ENCODE measurements at regions not wholly inside any gene's neighbourhood (a gene's known extent, or its start where the extent isn't known, plus 50 kb on each side); places are given as distances from the start of the nearest gene placed in this dataset.

DNA sequence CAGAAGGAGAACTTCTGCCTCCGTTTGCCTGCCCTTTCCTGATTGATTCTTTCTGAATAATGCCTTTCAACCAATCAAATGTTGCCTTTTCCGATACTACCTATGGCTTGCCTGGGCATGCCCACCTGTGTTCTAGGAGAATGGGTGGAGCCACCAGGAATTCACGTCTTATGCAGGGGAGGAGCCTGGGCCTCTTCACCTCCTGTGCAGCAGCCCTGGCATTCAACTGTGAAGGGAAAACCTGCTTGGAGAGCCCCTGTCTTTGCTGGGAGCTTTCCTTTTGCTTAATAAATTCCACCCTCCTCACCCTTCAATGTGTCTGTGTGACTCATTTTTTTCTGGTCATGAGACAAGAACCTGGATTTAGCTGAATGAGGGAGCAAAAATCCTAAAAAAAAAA, 730.7 kb downstream of the UQCRFS1 start:
- DNase-seq = no peak
- Histone ChIP-seq H3K4me3 (no peak overlapping the region), H3K4me1 (no peaks in the 10 kb centered on the region), H3K9me3 (replicated peaks) (no peaks in the 10 kb centered on the region), H3K27me3 (0 out of 2 replicates have a peak, but pooled peaks cover 6% of the 10 kb centered on the region), H3K36me3 (no peaks in the 10 kb centered on the region), H3K27ac (no peak overlapping the region)

DNA sequence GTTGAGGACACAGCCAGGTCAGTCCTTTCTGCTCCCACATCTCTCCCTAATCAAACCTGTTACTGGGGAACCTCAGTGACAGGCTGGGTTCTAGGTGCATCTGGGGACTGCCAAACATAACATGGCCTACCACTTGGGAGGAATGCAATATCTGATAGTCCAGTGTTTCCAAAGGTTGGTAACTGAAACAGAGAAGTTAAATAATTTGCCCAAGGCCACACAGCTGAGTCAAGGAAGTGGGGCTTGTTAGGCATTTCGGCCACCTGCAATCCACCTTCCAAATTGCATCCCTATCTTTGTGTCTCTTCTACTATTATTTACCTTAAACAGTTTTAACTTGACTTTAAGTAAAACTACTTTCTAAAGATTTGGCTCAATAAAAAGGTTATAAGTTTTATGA, 731.3 kb downstream of the UQCRFS1 start:
- Histone ChIP-seq H3K4me3 (no peak overlapping the region), H3K27me3 (0 out of 2 replicates have a peak, but pooled peaks cover 6% of the 10 kb centered on the region), H3K9me3 (replicated peaks) (no peaks in the 10 kb centered on the region), H3K36me3 (no peaks in the 10 kb centered on the region), H3K27ac (no peak overlapping the region), H3K4me1 (no peaks in the 10 kb centered on the region)
- no peak for DNase-seq

DNA sequence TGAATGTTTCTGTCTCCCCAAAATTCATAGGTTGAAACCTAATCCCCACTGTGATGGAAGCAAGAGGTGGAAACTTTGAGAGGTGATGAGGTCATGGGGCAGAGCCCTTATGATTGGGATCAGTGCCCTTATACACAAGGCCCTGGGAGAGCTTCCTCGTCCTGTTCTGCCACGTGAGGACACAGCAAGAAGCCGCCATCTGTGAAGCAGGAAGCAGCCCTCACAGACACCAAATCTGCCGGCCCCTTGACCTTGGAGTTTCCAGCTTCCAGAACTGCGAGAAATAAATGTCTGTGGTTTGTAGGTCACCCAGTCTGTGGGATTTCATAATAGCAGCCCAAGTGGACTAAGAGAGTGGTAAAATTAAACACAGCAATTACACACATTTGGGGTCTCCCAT, 737.4 kb downstream of the UQCRFS1 start:
- Histone ChIP-seq H3K27ac (no peak overlapping the region), H3K4me1 (no peaks in the 10 kb centered on the region), H3K4me3 (no peak overlapping the region), H3K9me3 (replicated peaks) (no peaks in the 10 kb centered on the region), H3K36me3 (no peaks in the 10 kb centered on the region), H3K27me3 (0 out of 2 replicates have a peak, but pooled peaks cover 3% of the 10 kb centered on the region)
- no peak for DNase-seq

DNA sequence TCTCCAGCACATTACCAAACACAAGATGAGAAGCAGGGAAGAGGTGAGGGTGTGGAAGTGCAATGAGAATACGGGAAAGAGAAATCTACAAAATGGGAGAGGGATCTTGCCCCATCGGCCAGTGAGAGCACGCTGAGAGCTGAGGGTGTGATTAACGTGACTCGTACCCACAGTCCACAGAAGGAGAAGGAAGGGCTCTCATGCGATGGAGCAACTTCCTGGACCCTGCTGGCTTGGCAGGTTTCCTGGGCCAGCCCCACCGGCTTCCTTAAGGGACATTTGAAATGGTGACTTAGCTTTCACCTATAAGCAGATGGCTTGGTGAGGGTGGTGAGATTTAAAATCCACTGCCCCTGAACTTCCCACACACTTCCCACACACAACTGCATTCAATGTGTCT, 740.1 kb downstream of the UQCRFS1 start:
- Histone ChIP-seq H3K36me3 (no peaks in the 10 kb centered on the region), H3K9me3 (replicated peaks) (no peaks in the 10 kb centered on the region), H3K4me3 (no peak overlapping the region), H3K4me1 (no peaks in the 10 kb centered on the region), H3K27me3 (0 out of 2 replicates have a peak, but pooled peaks cover under 1% of the 10 kb centered on the region), H3K27ac (no peak overlapping the region)
- DNase-seq = no peak

DNA sequence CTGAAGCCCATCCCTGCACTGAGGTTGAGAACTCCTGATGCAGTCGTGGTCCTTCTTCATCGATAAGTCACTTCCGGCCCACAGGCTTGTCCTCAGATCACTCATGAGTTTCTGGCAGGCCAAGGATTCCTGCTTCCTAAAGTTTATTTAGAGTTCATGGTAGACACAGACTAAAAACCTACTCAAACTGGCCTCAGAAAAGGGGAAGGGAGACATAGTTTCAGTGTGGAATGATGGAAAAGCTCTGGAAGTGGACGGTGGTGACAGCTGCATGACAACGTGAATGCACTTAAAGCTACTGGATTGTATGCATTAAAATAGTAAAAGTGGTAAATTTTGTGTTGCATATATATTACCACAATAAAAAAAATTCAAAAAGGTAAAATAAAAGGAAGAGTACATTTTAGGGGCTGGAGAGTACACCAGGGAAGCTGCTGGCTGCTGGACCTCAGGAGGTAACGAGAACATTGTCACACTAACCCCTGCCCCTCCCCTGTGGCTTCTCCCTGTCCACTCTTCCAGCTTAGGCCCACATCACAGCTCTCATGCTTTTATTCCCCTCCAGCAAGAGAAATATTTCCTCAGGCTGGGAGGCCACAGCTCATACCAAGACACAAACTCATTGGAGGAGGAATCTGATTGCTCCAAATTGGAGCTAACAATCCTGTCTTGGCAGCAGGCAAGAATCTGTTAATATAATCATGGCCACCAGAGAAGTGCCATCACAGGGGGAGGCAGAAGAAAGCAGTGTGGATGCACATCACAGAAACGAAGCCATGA, 741.0 kb downstream of the UQCRFS1 start:
- DNase-seq = no peak
- Histone ChIP-seq H3K4me1 (no peaks in the 10 kb centered on the region), H3K9me3 (replicated peaks) (no peaks in the 10 kb centered on the region), H3K4me3 (no peak overlapping the region), H3K36me3 (no peaks in the 10 kb centered on the region), H3K27me3 (no peaks in the 10 kb centered on the region), H3K27ac (no peak overlapping the region)

DNA sequence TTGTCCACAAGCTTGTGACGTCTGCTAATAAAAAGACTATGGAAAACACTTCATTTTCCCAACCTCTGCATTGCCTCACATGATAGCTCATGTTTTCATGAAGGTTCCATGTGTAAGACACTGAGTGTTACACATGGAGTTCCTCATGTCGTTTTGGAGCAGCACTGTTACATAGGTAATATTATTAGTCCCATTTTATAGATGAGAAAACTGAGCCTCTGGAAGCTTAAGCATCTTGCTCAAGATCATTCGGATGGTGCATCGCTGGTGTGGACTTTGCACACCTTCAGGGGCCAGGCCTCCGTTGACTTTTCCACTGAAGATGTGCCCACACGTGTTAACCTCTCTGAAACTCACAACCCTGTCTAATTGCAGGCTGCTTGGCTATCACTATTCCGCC, 743.4 kb downstream of the UQCRFS1 start:
- Histone ChIP-seq H3K9me3 (replicated peaks) (no peaks in the 10 kb centered on the region), H3K4me3 (no peak overlapping the region), H3K4me1 (no peaks in the 10 kb centered on the region), H3K27me3 (no peaks in the 10 kb centered on the region), H3K36me3 (no peaks in the 10 kb centered on the region), H3K27ac (no peak overlapping the region)
- no peak for DNase-seq

DNA sequence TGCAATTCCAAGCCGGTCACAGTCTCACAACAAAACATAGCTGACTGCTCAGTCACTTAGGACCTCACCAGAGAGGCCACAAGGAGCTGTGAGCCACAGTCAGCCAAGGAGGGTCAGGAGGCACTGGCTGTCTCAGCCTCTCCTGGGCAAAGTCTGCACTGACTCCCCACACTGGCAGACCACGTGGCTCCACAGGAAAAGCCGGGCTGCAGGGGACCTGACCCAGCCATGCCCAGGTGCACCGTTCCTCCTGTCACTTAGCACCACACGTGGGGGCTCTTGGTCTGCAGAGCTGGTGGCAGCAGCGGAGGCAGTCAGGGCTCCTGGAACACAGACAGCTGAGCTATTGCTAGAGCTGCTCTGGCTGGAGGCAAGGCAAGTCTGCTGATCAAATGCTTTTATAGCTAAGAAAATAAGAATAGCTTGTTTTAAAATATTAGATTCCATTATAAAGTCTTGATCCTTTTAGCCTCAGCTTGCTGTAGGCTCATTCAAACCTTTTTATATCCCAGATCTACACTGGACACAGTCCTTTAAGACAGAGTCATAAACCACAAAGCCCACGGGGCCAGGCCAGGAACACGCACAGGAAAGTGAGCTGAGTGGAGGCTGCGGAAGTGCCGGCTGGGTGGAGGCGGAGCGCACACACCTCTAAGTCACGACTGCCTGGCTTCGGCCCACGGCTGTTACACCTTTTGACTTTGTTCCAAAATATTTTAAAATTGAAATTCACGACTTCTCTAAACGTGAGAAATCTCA, 744.1 kb downstream of the UQCRFS1 start:
- H3K27me3 ChIP-seq = no peaks in the 10 kb centered on the region
- H3K4me1 ChIP-seq = no peaks in the 10 kb centered on the region
- H3K27ac ChIP-seq = no peak overlapping the region
- no peaks in the 10 kb centered on the region for H3K9me3 ChIP-seq (replicated peaks)
- no peak for DNase-seq
- no peaks in the 10 kb centered on the region for H3K36me3 ChIP-seq
- H3K4me3 ChIP-seq = no peak overlapping the region

DNA sequence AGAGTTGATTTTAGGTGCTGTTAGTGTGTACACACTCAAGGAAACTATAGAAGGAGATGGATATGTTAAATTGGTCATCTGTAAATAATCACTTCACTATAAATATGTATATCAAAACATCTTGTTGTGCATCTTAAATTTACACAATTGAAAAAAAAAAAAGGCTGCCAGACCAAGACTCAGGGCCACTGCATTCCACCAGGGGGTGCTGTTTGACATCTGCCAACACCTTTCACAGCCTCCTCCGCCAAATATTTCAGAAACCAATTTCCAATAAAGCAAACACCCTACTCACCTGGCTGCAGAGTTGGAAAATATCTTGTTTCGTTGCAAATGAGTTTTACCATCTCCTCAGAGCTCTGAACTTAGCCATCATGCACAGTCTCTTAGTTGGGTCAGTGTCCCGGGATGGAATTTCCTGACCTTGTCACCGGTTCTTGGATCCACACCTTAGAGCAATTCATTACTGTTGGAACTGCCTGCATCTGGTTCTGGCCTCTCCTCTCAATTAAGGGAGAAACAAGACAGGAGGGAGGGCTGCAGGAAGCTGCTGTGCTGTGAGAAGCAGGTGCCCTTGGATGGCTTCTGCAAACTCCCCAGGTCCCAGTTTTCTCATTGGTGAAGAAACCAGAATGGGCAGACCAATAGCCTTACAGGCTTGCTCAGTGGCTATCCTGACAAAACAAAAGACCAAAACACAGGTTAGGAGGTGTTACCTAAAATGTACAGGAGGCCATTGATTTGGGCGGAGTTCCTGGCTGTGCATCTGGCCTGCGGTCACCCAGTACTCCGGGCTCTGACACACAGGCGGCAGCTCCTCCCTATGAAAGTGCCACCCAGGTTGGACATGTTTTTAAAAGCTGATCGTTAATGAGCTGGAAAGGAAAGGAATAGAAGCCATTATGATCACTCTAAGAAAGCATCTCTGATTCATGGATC, 746.6 kb downstream of the UQCRFS1 start:
- Histone ChIP-seq H3K27me3 (no peaks in the 10 kb centered on the region; the same call in 1 of the 2 replicates), H3K9me3 (replicated peaks) (no peaks in the 10 kb centered on the region), H3K36me3 (no peaks in the 10 kb centered on the region), H3K4me1 (no peaks in the 10 kb centered on the region), H3K4me3 (no peak overlapping the region), H3K27ac (no peak overlapping the region)
- peak; percentile 49 to 69 for DNase-seq

DNA sequence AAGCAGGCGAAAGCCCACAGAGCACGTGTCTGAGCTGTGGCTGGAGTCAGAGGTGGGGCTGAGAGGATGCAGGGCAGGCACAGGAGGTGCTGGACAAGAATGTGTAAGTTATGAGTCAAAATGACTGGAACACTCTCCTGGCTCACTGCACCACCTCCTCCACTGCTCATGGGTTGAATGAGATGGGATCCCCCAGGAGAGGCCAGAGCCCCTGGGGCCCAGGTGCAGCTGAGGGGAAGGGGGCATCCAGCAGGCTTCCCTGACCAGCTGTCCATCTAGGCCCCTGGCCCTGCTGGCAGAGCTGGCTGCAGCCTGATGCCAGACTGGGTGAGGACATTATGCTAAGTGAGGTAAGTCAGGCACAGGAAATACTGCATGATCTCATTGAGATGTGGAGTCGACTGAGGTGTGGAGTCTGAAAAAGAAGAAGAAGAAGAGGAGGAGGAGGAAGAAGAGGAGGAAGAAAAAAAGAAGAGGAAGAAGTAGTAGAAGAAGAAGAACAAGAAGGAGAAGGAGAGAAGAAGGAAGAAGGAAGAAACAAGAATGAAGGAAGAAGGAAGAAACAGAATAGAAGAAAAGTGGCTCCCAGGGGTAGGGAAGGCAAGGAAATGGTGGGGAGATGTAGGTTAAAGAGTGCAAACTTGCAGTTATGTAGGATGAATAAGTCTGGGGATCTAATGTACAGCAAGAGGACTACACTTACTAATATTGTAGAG, 747.4 kb downstream of the UQCRFS1 start:
- Histone ChIP-seq H3K27ac (no peak overlapping the region), H3K4me1 (no peaks in the 10 kb centered on the region), H3K4me3 (no peak overlapping the region), H3K9me3 (replicated peaks) (no peaks in the 10 kb centered on the region), H3K36me3 (no peaks in the 10 kb centered on the region), H3K27me3 (no peaks in the 10 kb centered on the region; the same call in 1 of the 2 replicates)
- no peak for DNase-seq

DNA sequence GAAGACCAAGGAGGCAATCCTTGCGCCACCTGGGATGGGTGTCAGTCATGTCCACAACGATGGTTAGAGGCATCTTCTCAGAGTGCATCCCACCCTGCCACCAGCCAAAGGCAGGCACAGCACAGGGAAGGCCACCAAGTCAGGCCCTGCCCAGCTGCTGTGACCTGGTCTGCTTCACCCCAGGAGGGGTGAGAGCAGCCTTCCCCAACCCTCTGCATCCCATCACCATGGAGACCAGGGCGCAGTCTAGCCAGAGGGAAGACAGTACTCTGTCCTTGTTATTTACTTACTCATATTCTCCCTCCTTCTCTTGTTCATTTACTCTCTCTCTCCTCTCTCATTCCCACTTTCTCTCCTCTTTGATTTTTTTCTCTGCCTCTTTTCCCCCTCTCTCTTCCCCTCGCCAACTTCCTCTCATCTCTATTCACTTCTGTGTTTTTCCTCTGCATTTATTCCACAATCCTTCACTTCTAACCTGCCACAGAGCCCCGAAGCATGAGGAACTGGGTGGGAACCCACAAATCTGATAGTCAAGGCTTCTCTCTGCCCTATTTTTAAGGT, 749.4 kb downstream of the UQCRFS1 start:
- DNase-seq = no peak
- Histone ChIP-seq H3K4me3 (no peak overlapping the region), H3K27me3 (no peaks in the 10 kb centered on the region; the same call in 1 of the 2 replicates), H3K4me1 (no peaks in the 10 kb centered on the region), H3K27ac (no peak overlapping the region), H3K9me3 (replicated peaks) (no peaks in the 10 kb centered on the region), H3K36me3 (no peaks in the 10 kb centered on the region)

DNA sequence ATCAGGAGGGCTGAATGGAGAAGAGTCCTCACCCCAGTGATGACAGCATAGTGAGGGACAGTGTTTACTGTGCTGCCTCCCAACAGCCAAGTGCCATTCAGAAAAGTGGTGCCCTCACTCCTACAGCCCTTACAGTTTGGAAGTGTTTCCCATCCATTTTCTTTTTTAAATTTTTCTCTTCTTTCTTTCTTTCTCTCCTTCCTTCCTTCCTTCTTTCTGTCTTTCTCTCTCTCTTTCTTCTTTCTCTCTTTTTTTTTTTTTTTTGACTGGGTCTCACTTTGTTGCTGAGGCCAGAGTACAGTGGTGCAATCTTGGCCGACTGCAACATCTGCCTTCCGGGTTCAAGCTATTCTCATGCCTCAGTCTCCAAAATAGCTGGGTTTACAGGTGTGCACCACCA, 755.3 kb downstream of the UQCRFS1 start:
- Histone ChIP-seq H3K36me3 (no peaks in the 10 kb centered on the region), H3K4me3 (no peak overlapping the region), H3K4me1 (no peaks in the 10 kb centered on the region), H3K27me3 (no peaks in the 10 kb centered on the region; the same call in 1 of the 2 replicates), H3K27ac (no peak overlapping the region), H3K9me3 (replicated peaks) (no peaks in the 10 kb centered on the region)
- no peak for DNase-seq

DNA sequence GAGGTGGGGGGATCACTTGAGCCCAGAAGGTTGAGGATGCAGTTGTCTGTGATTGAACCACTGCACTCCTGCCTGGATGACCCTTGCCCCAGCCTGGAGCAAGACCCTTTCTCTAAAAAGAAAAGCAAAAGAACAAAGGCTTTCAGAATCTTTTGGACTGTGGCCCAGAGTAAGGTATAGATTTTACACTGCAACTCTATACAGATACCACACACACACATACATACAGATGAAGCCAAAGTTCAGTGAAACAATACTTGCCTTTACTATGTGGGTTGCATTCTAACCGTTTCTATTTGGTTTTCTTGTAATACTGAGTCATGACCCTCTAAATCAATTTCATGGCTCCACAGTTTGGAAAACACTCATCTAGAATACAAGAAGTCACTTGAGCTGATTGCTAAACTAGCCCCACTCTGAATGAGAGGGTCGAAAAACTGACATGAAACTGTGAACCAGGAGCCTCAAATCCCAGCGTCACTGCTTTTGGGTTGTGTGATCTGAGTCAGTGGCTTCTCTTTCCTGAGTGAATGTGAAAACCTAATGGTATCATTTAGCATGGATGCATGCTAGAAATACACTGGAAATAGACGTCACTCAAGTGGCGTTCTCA, 756.1 kb downstream of the UQCRFS1 start:
- Histone ChIP-seq H3K27ac (no peak overlapping the region), H3K27me3 (no peaks in the 10 kb centered on the region; the same call in 1 of the 2 replicates), H3K4me1 (no peaks in the 10 kb centered on the region), H3K4me3 (no peak overlapping the region), H3K9me3 (replicated peaks) (no peaks in the 10 kb centered on the region), H3K36me3 (no peaks in the 10 kb centered on the region)
- DNase-seq = no peak

DNA sequence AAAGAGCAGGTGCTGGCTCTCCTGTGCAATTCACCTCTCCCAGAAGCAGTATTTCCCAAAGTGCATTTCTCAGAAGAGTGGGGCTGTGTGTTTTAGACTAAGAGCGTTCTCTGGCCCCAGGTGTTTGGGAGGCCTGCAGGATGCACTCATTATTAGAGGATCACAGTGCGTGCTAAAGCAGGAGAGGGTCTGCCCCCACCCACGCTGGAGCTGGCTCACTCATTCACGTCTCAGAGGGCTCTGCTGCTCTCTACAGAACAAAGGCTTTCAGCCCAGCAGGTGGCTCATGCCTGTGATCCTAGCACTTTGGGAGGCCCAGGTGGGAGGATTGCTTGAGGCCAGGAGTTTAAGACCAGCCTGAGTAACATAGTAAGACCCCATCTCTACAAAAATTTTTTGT, 756.7 kb downstream of the UQCRFS1 start:
- Histone ChIP-seq H3K9me3 (replicated peaks) (no peaks in the 10 kb centered on the region), H3K4me1 (no peaks in the 10 kb centered on the region), H3K27me3 (no peaks in the 10 kb centered on the region), H3K4me3 (no peak overlapping the region), H3K27ac (no peak overlapping the region), H3K36me3 (no peaks in the 10 kb centered on the region)
- DNase-seq = no peak
